Astrocyte (in vitro differentiated cells and primary cell): ENCODE measurements at regions not wholly inside any gene's neighbourhood (a gene's known extent, or its start where the extent isn't known, plus 50 kb on each side); places are given as distances from the start of the nearest gene placed in this dataset.

Experiments used
- DNase-seq: peaks from one replicate; pipeline ENCODE4 v3.0.0-alpha.2; 2010; ENCODE audit warnings: low read depth
- FAIRE-seq: peaks from 2 replicates; lab custom pipeline; 2011; peaks lifted over from hg19 to GRCh38; lab: Jason Lieb, UNC
- H2AFZ ChIP-seq: 2 replicates; pipeline ENCODE4 v1.6.0; 2012; ENCODE audit warnings: low read depth, low read length, inconsistent platforms
- H3K27ac ChIP-seq: 2 replicates; pipeline ENCODE4 v1.5.1; 2011; ENCODE audit warnings: low read depth, low read length, inconsistent platforms
- H3K27me3 ChIP-seq: 2 replicates; pipeline ENCODE4 v1.6.0; 2011; ENCODE audit warnings: low read length, inconsistent platforms; ENCODE audit not compliant: insufficient read depth
- H3K36me3 ChIP-seq: 2 replicates; pipeline ENCODE4 v1.5.1; 2011; ENCODE audit warnings: low read length, inconsistent platforms; ENCODE audit not compliant: insufficient read depth
- H3K4me1 ChIP-seq: 2 replicates; pipeline ENCODE4 v1.5.1; 2011; ENCODE audit warnings: low read length, inconsistent platforms; ENCODE audit not compliant: insufficient read depth
- H3K4me2 ChIP-seq: 2 replicates; pipeline ENCODE4 v1.6.0; 2012; ENCODE audit warnings: low read length, inconsistent platforms
- H3K4me3 ChIP-seq: 2 replicates; pipeline ENCODE4 v1.5.1; 2011; ENCODE audit warnings: low read depth, mild to moderate bottlenecking, low read length, inconsistent platforms; ENCODE audit not compliant: insufficient read depth
- H3K79me2 ChIP-seq: 2 replicates; pipeline ENCODE4 v1.6.0; 2012; ENCODE audit warnings: mild to moderate bottlenecking, low read length, inconsistent platforms; ENCODE audit not compliant: insufficient read depth
- H3K9ac ChIP-seq: 2 replicates; pipeline ENCODE4 v1.6.0; 2012; ENCODE audit warnings: mild to moderate bottlenecking, low read length, inconsistent platforms
- H3K9me3 ChIP-seq: 2 replicates; pipeline ENCODE4 v1.5.1; 2012; ENCODE audit warnings: low read depth, mild to moderate bottlenecking, low read length, inconsistent platforms; ENCODE audit not compliant: insufficient read depth
- H4K20me1 ChIP-seq: 2 replicates; pipeline ENCODE4 v1.6.0; 2012; ENCODE audit warnings: low read length, inconsistent platforms; ENCODE audit not compliant: insufficient read depth
- H3K27ac Mint-ChIP-seq: one replicate; pipeline ENCODE4 v1.8.0; 2021; ENCODE audit warnings: mild to moderate bottlenecking, mixed read lengths; ENCODE audit not compliant: unreplicated experiment
- H3K27me3 Mint-ChIP-seq: one replicate; pipeline ENCODE4 v1.8.0; 2021; ENCODE audit warnings: low read depth, mixed read lengths; ENCODE audit not compliant: unreplicated experiment
- H3K36me3 Mint-ChIP-seq: one replicate; pipeline ENCODE4 v1.8.0; 2021; ENCODE audit warnings: low read depth, mixed read lengths; ENCODE audit not compliant: unreplicated experiment
- H3K4me1 Mint-ChIP-seq: one replicate; pipeline ENCODE4 v1.8.0; 2021; ENCODE audit warnings: low read depth, mixed read lengths; ENCODE audit not compliant: unreplicated experiment
- H3K4me3 Mint-ChIP-seq: one replicate; pipeline ENCODE4 v1.8.0; 2021; ENCODE audit warnings: mild to moderate bottlenecking, moderate library complexity, mixed read lengths; ENCODE audit not compliant: unreplicated experiment
- H3K9me3 Mint-ChIP-seq: one replicate; pipeline ENCODE4 v1.8.0; 2021; ENCODE audit warnings: mild to moderate bottlenecking, mixed read lengths; ENCODE audit not compliant: unreplicated experiment
- CTCF ChIP-seq: IDR thresholded peaks from 2 replicates; pipeline ENCODE4 v1.5.1; 2011; ENCODE audit warnings: low read depth, mild to moderate bottlenecking, inconsistent platforms, low read length, moderate library complexity; ENCODE audit not compliant: insufficient read depth
- EZH2 ChIP-seq: IDR thresholded peaks from 2 replicates; pipeline ENCODE4 v1.6.1; 2012; ENCODE audit warnings: mild to moderate bottlenecking, low read length, inconsistent platforms; ENCODE audit not compliant: insufficient read depth

GRCh38 chr4:10179957-10180602 lies 63.5 kb upstream of the WDR1 start:
- no peaks in the 10 kb centered on the region for H3K36me3 ChIP-seq
- Mint-ChIP-seq H3K4me1 (peaks cover 30% of the 10 kb centered on the region), H3K9me3 (peaks cover 2% of the 10 kb centered on the region), H3K4me3 (no peak overlapping the region), H3K27me3 (peaks cover 13% of the 10 kb centered on the region), H3K36me3 (no peaks in the 10 kb centered on the region), H3K27ac (peak overlapping the region; percentile 79)
- no peaks in the 10 kb centered on the region for H4K20me1 ChIP-seq
- no peaks in the 10 kb centered on the region for H3K4me1 ChIP-seq
- no peaks in the 10 kb centered on the region for H3K27me3 ChIP-seq
- no peak for DNase-seq
- no peak for TF ChIP-seq EZH2
- no peak for TF ChIP-seq CTCF
- H3K4me3 ChIP-seq, result no peak overlapping the region
- no peak for FAIRE-seq
- H3K27ac ChIP-seq, result no peak overlapping the region
- H2AFZ ChIP-seq, result no peak overlapping the region
- no peak overlapping the region for H3K9ac ChIP-seq
- H3K4me2 ChIP-seq, result no peak overlapping the region
- H3K9me3 ChIP-seq, result no peaks in the 10 kb centered on the region
- H3K79me2 ChIP-seq, result no peaks in the 10 kb centered on the region

- Histone ChIP-seq H3K4me1 (no peaks in the 10 kb centered on the region), H3K79me2 (no peaks in the 10 kb centered on the region), H3K36me3 (no peaks in the 10 kb centered on the region), H3K4me3 (no peak overlapping the region), H3K27me3 (no peaks in the 10 kb centered on the region), H3K9ac (no peak overlapping the region), H3K9me3 (no peaks in the 10 kb centered on the region), H3K4me2 (no peak overlapping the region), H4K20me1 (no peaks in the 10 kb centered on the region), H2AFZ (no peak overlapping the region), H3K27ac (no peak overlapping the region)
- no peak overlapping the region for H3K27ac Mint-ChIP-seq
- H3K36me3 Mint-ChIP-seq, result peaks cover 4% of the 10 kb centered on the region
- no peak for FAIRE-seq
- H3K4me1 Mint-ChIP-seq, result peaks cover 29% of the 10 kb centered on the region
- H3K9me3 Mint-ChIP-seq, result peaks cover 4% of the 10 kb centered on the region
- DNase-seq, result no peak
- peaks cover 13% of the 10 kb centered on the region for H3K27me3 Mint-ChIP-seq
- H3K4me3 Mint-ChIP-seq, result no peak overlapping the region
- no peak for TF ChIP-seq CTCF
- no peak for TF ChIP-seq EZH2
Measured at GRCh38 chr4:10178763-10179162, 62.2 kb upstream of the WDR1 start.

GRCh38 chr4:10175626-10176025 lies 59.0 kb upstream of the WDR1 start:
- Histone ChIP-seq H3K9ac (no peak overlapping the region), H2AFZ (no peak overlapping the region), H3K79me2 (no peaks in the 10 kb centered on the region), H3K9me3 (no peaks in the 10 kb centered on the region), H3K4me2 (no peak overlapping the region), H3K36me3 (no peaks in the 10 kb centered on the region), H3K27ac (no peak overlapping the region), H3K4me3 (no peak overlapping the region), H3K27me3 (no peaks in the 10 kb centered on the region), H4K20me1 (no peaks in the 10 kb centered on the region), H3K4me1 (no peaks in the 10 kb centered on the region)
- DNase-seq (no peak), FAIRE-seq (no peak)
- H3K36me3 Mint-ChIP-seq, result peaks cover 4% of the 10 kb centered on the region
- no peak overlapping the region for H3K27ac Mint-ChIP-seq
- TF ChIP-seq CTCF (no peak), EZH2 (no peak)
- H3K9me3 Mint-ChIP-seq, result peaks cover 4% of the 10 kb centered on the region
- no peak overlapping the region for H3K4me3 Mint-ChIP-seq
- peaks cover 29% of the 10 kb centered on the region for H3K4me1 Mint-ChIP-seq
- H3K27me3 Mint-ChIP-seq, result peaks cover 11% of the 10 kb centered on the region
